GM23248 (cell line): ENCODE measurements at regions not wholly inside any gene's neighbourhood (a gene's known extent, or its start where the extent isn't known, plus 50 kb on each side); places are given as distances from the start of the nearest gene placed in this dataset.

ENCODE experiments used
- EZH2 ChIP-seq: fragments of 200-600 bp; sonication (generic); IDR thresholded peaks from 2 replicates; pipeline ENCODE4 v1.6.1; 2018; ENCODE audit warnings: antibody characterized with exemption, mild to moderate bottlenecking; ENCODE audit not compliant: insufficient read depth, poor library complexity, severe bottlenecking
- EZH2phosphoT487 ChIP-seq: fragments of 200-600 bp; sonication (generic); IDR thresholded peaks from 2 replicates; pipeline ENCODE4 v1.6.1; 2018; ENCODE audit warnings: antibody characterized with exemption, moderate library complexity, mild to moderate bottlenecking, low read depth; ENCODE audit not compliant: insufficient read depth

- TF ChIP-seq EZH2phosphoT487, result no peak
- TF ChIP-seq EZH2, result no peak
Observed at GRCh38 chr12:53862206-53862605, 76.4 kb upstream of the HOXC13 start.
